PC-3 (cell line): ENCODE measurements at regions not wholly inside any gene's neighbourhood (a gene's known extent, or its start where the extent isn't known, plus 50 kb on each side); places are given as distances from the start of the nearest gene placed in this dataset.

ENCODE experiments used
- ATAC-seq: fragments of 200-7000 bp; cut with Tn5 transposase; 2 replicates; pipeline ENCODE4 v1.9.1; 2020; ENCODE audit warnings: mild to moderate bottlenecking, moderate library complexity
- BruUV-seq: library from RNA; stranded (reverse); fragments of 400-500 nt; replicated peaks from 2 replicates; lab custom pipeline; 2021; lab: Mats Ljungman, UMichigan
- CTCF ChIA-PET: fragments of 300-600 bp; sonication (Branson Sonifier 250); formaldehyde crosslinking; loops from one replicate; lab custom pipeline; 2022; ENCODE audit warnings: antibody characterized with exemption; lab: Charles Lee
- POLR2A ChIA-PET: fragments of 300-600 bp; sonication (Branson Sonifier 250); formaldehyde crosslinking; loops from one replicate; lab custom pipeline; 2022; ENCODE audit warnings: antibody characterized with exemption; ENCODE audit not compliant: unreplicated experiment; lab: Charles Lee
- DNase-seq: peaks from one replicate; pipeline ENCODE4 v3.0.0-alpha.2; 2015
- H2AFZ ChIP-seq: fragments of 300-600 bp; sonication (generic); 2 replicates; pipeline ENCODE4 v1.6.0; 2016; ENCODE audit warnings: antibody characterized with exemption, low read length
- H3F3A ChIP-seq: fragments of 300-600 bp; sonication (generic); one replicate; pipeline ENCODE4 v1.6.0; 2017; ENCODE audit warnings: antibody characterized with exemption, low read length, control low read depth, mild to moderate bottlenecking; ENCODE audit not compliant: unreplicated experiment
- H3K27ac ChIP-seq: fragments of 300-600 bp; sonication (generic); 2 replicates; pipeline ENCODE4 v1.5.1; 2016; ENCODE audit warnings: mild to moderate bottlenecking, low read length
- H3K27me3 ChIP-seq: fragments of 300-600 bp; sonication (generic); 2 replicates; pipeline ENCODE4 v1.6.1; 2016; ENCODE audit warnings: low read length, mixed read lengths
- H3K36me3 ChIP-seq: fragments of 300-600 bp; sonication (generic); 2 replicates; pipeline ENCODE4 v1.6.1; 2016; ENCODE audit warnings: low read depth, mixed run types, low read length, mixed read lengths
- H3K4me1 ChIP-seq: fragments of 300-600 bp; sonication (generic); 2 replicates; pipeline ENCODE4 v1.5.1; 2016; ENCODE audit warnings: low read length; ENCODE audit not compliant: insufficient read depth
- H3K4me2 ChIP-seq: fragments of 300-600 bp; sonication (generic); 2 replicates; pipeline ENCODE4 v1.6.0; 2016; ENCODE audit warnings: low read length
- H3K4me3 ChIP-seq: fragments of 300-600 bp; sonication (generic); 2 replicates; pipeline ENCODE4 v1.5.1; 2016; ENCODE audit warnings: mild to moderate bottlenecking, low read length, mixed read lengths
- H3K79me2 ChIP-seq: fragments of 300-600 bp; sonication (generic); 2 replicates; pipeline ENCODE4 v1.6.1; 2017; ENCODE audit warnings: low read length, mixed read lengths
- H3K9ac ChIP-seq: fragments of 300-600 bp; sonication (generic); 2 replicates; pipeline ENCODE4 v1.6.0; 2016; ENCODE audit warnings: mild to moderate bottlenecking, low read length
- H3K9me2 ChIP-seq: fragments of 300-600 bp; sonication (generic); replicated peaks from 2 replicates; pipeline ENCODE4 v1.6.1; 2016; ENCODE audit warnings: mixed run types, low read length, mixed read lengths
- H3K9me3 ChIP-seq: fragments of 300-600 bp; sonication (generic); 2 replicates; pipeline ENCODE4 v1.6.1; 2016; ENCODE audit warnings: low read length, mixed read lengths
- H4K20me1 ChIP-seq: fragments of 300-600 bp; sonication (generic); 2 replicates; pipeline ENCODE4 v1.6.1; 2016; ENCODE audit warnings: low read length, mixed read lengths
- CTCF ChIP-seq: fragments of 300-600 bp; sonication (generic); conservative IDR thresholded peaks from 2 replicates; pipeline ENCODE4 v1.5.1; 2017; ENCODE audit warnings: antibody characterized with exemption, low read depth, mild to moderate bottlenecking, low read length
- EZH2 ChIP-seq: fragments of 300-600 bp; sonication (generic); IDR thresholded peaks from one replicate; pipeline ENCODE4 v1.6.1; 2017; ENCODE audit warnings: antibody characterized with exemption, mild to moderate bottlenecking, low read length; ENCODE audit not compliant: unreplicated experiment
- EZH2phosphoT487 ChIP-seq: fragments of 300-600 bp; sonication (generic); IDR thresholded peaks from 2 replicates; pipeline ENCODE4 v1.6.1; 2018; ENCODE audit warnings: mild to moderate bottlenecking, antibody characterized with exemption, low read length, borderline replicate concordance
- intact Hi-C: fragments of 100-400 bp; cut with micrococcal nuclease; formaldehyde crosslinking; loops from 2 replicates; pipeline ENCODE4 v1.9.0; 2023

- Histone ChIP-seq H3K4me1 (no peaks in the 10 kb centered on the region), H2AFZ (no peak overlapping the region), H3K4me3 (no peak overlapping the region), H3K27ac (no peak overlapping the region), H3K4me2 (no peak overlapping the region), H3F3A (no peaks in the 10 kb centered on the region), H3K79me2 (no peaks in the 10 kb centered on the region), H3K36me3 (no peaks in the 10 kb centered on the region), H3K9ac (no peak overlapping the region), H4K20me1 (no peaks in the 10 kb centered on the region), H3K9me2 (no peaks in the 10 kb centered on the region), H3K9me3 (no peaks in the 10 kb centered on the region), H3K27me3 (no peaks in the 10 kb centered on the region)
- CTCF ChIA-PET, result no interaction called here
- no peak for DNase-seq
- no peak for TF ChIP-seq EZH2
- TF ChIP-seq CTCF, result no peak
- TF ChIP-seq EZH2phosphoT487, result no peak
- no TSS peak for BruUV-seq
- no peak for ATAC-seq
- POLR2A ChIA-PET, result no interaction called here
- intact Hi-C loops, result no loop called here
Measured at GRCh38 chr7:115332691-115333090, 410.8 kb downstream of the MDFIC start.

GRCh38 chr7:115329006-115329405, 407.1 kb downstream of the MDFIC start:
- H3K4me1 ChIP-seq, result no peaks in the 10 kb centered on the region
- H3K36me3 ChIP-seq, result no peaks in the 10 kb centered on the region
- H2AFZ ChIP-seq, result no peak overlapping the region
- no peaks in the 10 kb centered on the region for H3K79me2 ChIP-seq
- POLR2A ChIA-PET, result no interaction called here
- no peak overlapping the region for H3K4me2 ChIP-seq
- no TSS peak for BruUV-seq
- ATAC-seq, result no peak
- no peaks in the 10 kb centered on the region for H3F3A ChIP-seq
- H4K20me1 ChIP-seq, result no peaks in the 10 kb centered on the region
- no peak overlapping the region for H3K9ac ChIP-seq
- CTCF ChIA-PET, result no interaction called here
- H3K27ac ChIP-seq, result no peak overlapping the region
- intact Hi-C loops, result no loop called here
- no peak for DNase-seq
- H3K9me3 ChIP-seq, result no peaks in the 10 kb centered on the region
- TF ChIP-seq EZH2 (no peak), EZH2phosphoT487 (no peak), CTCF (no peak)
- H3K27me3 ChIP-seq, result no peaks in the 10 kb centered on the region
- H3K9me2 ChIP-seq, result no peaks in the 10 kb centered on the region
- no peak overlapping the region for H3K4me3 ChIP-seq

- Histone ChIP-seq H3K4me1 (no peaks in the 10 kb centered on the region), H3K4me2 (no peak overlapping the region), H3F3A (no peaks in the 10 kb centered on the region), H3K9ac (no peak overlapping the region), H3K9me3 (no peaks in the 10 kb centered on the region), H3K27ac (no peak overlapping the region), H3K79me2 (no peaks in the 10 kb centered on the region), H3K27me3 (no peaks in the 10 kb centered on the region), H2AFZ (no peak overlapping the region), H3K4me3 (no peak overlapping the region), H3K9me2 (no peaks in the 10 kb centered on the region), H3K36me3 (no peaks in the 10 kb centered on the region), H4K20me1 (no peaks in the 10 kb centered on the region)
- TF ChIP-seq EZH2 (no peak), CTCF (no peak), EZH2phosphoT487 (no peak)
- intact Hi-C loops, result no loop called here
- no TSS peak for BruUV-seq
- ATAC-seq, result no peak
- ChIA-PET POLR2A (interaction anchor here (0.5 kb wide), 1 partner anchor 164 kb away, joined by 4 read pairs; no protein-coding TSS in a partner anchor), CTCF (no interaction called here)
- no peak for DNase-seq
Measured at GRCh38 chr7:115328018-115328417, 406.1 kb downstream of the MDFIC start.
